ENCODE measurements at regions not wholly inside any gene's neighbourhood (a gene's known extent, or its start where the extent isn't known, plus 50 kb on each side); places are given as distances from the start of the nearest gene placed in this dataset.

DNA sequence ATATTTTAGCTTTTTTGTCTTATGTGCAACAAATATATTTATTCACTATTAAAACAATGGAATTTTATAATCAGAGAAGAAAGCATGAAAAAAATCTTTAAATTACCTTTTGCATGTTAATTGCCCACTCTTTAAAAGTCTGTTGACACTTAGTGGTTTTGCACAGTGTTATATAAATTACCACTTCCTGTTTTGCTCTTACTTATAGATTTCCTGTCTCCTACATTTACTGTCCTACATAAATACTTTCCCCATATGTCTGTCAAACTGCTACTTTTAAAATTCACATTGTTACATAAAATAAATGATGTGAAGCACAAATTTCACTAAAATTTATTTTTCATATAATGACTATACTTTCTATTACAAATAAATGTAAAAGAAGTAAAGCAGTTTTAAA, 161.1 kb upstream of the NDST4 start:
- no peak for TF ChIP-seq POLR2A (IDR thresholded peaks at IDR 0.05)
- Histone ChIP-seq H3K36me3 (no peaks in the 10 kb centered on the region), H3K4me3 (no peak overlapping the region), H3K27me3 (replicated peaks in 1 of 7) (no peaks in the 10 kb centered on the region), H3K27ac (no peak overlapping the region), H3K4me1 (peaks cover 0 to 15% (median 0%) of the 10 kb centered on the region in 6 donors), H3K9me3 (no peaks in the 10 kb centered on the region)
- intact Hi-C loops (cut with DNase I; ENCODE audit: low total_unique reads) = no loop called here
- no peak for DNase-seq

DNA sequence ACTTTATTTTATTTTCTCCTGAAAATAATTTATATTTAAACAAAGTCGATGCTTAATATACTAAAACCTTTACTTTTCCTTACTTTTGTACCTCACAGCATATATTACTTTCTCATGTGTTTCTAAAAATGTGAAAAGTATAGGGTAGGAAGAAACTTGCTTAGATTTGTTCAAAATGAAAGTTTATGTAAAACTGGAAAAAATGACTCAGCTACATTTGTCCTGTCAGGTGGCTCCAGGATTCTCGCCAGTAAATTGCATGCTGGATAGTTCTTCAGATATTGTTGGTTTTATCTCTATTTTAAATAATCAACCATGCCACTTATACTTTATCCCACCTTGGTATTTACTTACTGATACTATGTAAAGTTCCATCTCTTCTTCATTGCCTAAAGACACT, 159.2 kb upstream of the NDST4 start:
- intact Hi-C loops (cut with DNase I; ENCODE audit: low total_unique reads) = no loop called here
- Histone ChIP-seq H3K9me3 (no peaks in the 10 kb centered on the region), H3K4me1 (peaks cover 0 to 15% (median 0%) of the 10 kb centered on the region in 6 donors), H3K27ac (no peak overlapping the region), H3K36me3 (no peaks in the 10 kb centered on the region), H3K27me3 (replicated peaks in 1 of 7) (no peaks in the 10 kb centered on the region), H3K4me3 (no peak overlapping the region)
- TF ChIP-seq POLR2AphosphoS5 (IDR thresholded peaks at IDR 0.05) = no peak
- TF ChIP-seq, protein P1, sequence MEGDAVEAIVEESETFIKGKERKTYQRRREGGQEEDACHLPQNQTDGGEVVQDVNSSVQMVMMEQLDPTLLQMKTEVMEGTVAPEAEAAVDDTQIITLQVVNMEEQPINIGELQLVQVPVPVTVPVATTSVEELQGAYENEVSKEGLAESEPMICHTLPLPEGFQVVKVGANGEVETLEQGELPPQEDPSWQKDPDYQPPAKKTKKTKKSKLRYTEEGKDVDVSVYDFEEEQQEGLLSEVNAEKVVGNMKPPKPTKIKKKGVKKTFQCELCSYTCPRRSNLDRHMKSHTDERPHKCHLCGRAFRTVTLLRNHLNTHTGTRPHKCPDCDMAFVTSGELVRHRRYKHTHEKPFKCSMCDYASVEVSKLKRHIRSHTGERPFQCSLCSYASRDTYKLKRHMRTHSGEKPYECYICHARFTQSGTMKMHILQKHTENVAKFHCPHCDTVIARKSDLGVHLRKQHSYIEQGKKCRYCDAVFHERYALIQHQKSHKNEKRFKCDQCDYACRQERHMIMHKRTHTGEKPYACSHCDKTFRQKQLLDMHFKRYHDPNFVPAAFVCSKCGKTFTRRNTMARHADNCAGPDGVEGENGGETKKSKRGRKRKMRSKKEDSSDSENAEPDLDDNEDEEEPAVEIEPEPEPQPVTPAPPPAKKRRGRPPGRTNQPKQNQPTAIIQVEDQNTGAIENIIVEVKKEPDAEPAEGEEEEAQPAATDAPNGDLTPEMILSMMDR (IDR thresholded peaks at IDR 0.05 in 8 of 11, conservative IDR thresholded peaks at IDR 0.05 in 3 of 11) = no peak
- TF ChIP-seq POLR2A (IDR thresholded peaks at IDR 0.05) = no peak
- WGBS, 5 donors = 74 to 87% (median 80%) methylated on average over 2 of the region's 2 CpGs
- no peak for DNase-seq

DNA sequence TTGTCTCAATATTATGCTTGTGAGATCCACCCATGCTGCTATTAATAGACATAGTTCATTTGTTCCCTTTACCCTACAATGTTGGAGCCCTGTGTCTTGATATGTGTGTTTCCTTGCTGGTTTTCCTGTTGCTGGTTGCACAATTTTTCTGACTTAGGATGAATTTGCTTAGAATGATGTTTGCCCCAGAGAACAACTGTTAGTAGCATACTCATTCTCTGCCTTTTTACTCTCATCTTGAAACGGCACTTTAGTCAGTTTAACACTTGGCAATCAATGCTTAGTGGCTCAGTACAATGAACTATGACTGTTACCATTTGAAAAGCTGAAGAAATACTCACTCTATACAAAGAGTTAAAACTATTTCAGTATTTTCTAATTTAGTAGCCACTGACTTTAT, 158.8 kb upstream of the NDST4 start:
- no peak overlapping the region for H3K27ac ChIP-seq
- H3K27me3 ChIP-seq (replicated peaks in 1 of 7) = no peaks in the 10 kb centered on the region
- no peaks in the 10 kb centered on the region for H3K9me3 ChIP-seq
- no peak for DNase-seq
- H3K36me3 ChIP-seq = no peaks in the 10 kb centered on the region
- 19 to 50% (median 34%) methylated on average over 1 of the region's 1 CpG for WGBS, 5 donors
- H3K4me1 ChIP-seq = peaks cover 0 to 15% (median 0%) of the 10 kb centered on the region in 6 donors
- intact Hi-C loops (cut with DNase I; ENCODE audit: low total_unique reads) = no loop called here
- no peak overlapping the region for H3K4me3 ChIP-seq
- TF ChIP-seq, protein P1 (IDR thresholded peaks at IDR 0.05 in 8 of 11, conservative IDR thresholded peaks at IDR 0.05 in 3 of 11) = no peak
- no peak for TF ChIP-seq POLR2A (IDR thresholded peaks at IDR 0.05)
- no peak for TF ChIP-seq POLR2AphosphoS5 (IDR thresholded peaks at IDR 0.05)

DNA sequence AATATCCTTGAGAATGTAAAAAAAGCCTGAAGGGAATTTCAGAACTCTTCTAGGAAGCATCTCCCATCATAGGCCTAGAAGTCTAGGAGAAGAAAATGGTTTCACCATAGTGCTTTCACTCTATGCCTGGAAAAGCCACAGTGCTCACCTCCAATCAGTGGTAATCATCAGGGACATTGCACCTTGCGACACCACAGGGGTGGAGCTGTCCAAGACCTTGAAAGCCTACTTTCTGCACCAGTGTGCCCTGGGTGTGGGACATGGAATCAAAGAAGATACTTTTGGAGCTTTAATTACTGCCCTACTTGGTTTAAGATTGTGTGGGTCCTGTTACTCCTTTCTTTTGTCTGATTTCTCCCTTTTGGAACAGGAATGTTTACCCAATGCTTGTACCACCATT, 146.8 kb upstream of the NDST4 start:
- Histone ChIP-seq H3K4me1 (no peaks in the 10 kb centered on the region), H3K27ac (no peak overlapping the region), H3K36me3 (no peaks in the 10 kb centered on the region), H3K27me3 (replicated peaks in 1 of 7) (no peaks in the 10 kb centered on the region), H3K9me3 (peaks cover 0 to 15% (median 0%) of the 10 kb centered on the region in 8 donors), H3K4me3 (no peak overlapping the region)
- intact Hi-C loops (cut with DNase I; ENCODE audit: low total_unique reads) = no loop called here
- DNase-seq = no peak
- 80 to 96% (median 91%) methylated on average over 1 of the region's 1 CpG for WGBS, 5 donors
- no peak for TF ChIP-seq POLR2A (IDR thresholded peaks at IDR 0.05)
- TF ChIP-seq, protein P1 (IDR thresholded peaks at IDR 0.05 in 8 of 11, conservative IDR thresholded peaks at IDR 0.05 in 3 of 11) = no peak
- TF ChIP-seq POLR2AphosphoS5 (IDR thresholded peaks at IDR 0.05) = no peak

DNA sequence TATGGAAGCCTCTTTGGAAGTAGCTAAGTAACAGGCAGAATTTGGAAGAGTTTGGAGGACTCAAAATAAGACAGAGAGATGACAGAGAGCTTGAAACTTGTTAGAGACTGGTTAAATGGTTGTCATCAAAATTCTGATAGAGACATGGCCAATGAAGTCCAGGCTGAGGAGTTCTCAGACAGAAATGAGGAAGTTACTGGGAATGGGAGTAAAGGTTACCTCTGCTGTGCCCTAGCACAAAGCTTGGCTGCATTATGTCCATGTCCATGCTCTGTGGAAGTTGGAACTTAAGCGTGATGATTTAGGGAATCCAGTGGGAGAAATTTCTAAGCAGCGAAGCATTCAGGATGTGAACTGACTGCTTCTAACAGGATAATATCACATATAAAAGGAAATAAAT, 146.2 kb upstream of the NDST4 start:
- H3K27ac ChIP-seq = no peak overlapping the region
- WGBS, 5 donors = 89 to 96% (median 94%) methylated on average over 2 of the region's 2 CpGs
- H3K4me1 ChIP-seq = no peaks in the 10 kb centered on the region
- no peaks in the 10 kb centered on the region for H3K36me3 ChIP-seq
- no peak overlapping the region for H3K4me3 ChIP-seq
- no peak for DNase-seq
- no peak for TF ChIP-seq POLR2A (IDR thresholded peaks at IDR 0.05)
- TF ChIP-seq, protein P1 (IDR thresholded peaks at IDR 0.05 in 8 of 11, conservative IDR thresholded peaks at IDR 0.05 in 3 of 11) = no peak
- TF ChIP-seq POLR2AphosphoS5 (IDR thresholded peaks at IDR 0.05) = no peak
- H3K27me3 ChIP-seq (replicated peaks in 1 of 7) = no peaks in the 10 kb centered on the region
- peaks cover 0 to 15% (median 0%) of the 10 kb centered on the region in 8 donors for H3K9me3 ChIP-seq
- intact Hi-C loops (cut with DNase I; ENCODE audit: low total_unique reads) = no loop called here
